Activated CD8-positive, alpha-beta memory T cell treated with anti-CD3 and anti-CD28 coated beads for 24 hours (primary cell): ENCODE measurements at regions not wholly inside any gene's neighbourhood (a gene's known extent, or its start where the extent isn't known, plus 50 kb on each side); places are given as distances from the start of the nearest gene placed in this dataset.
"Not testable (repeated sequence)": the region's sequence is repeated elsewhere in the genome, so short reads cannot be mapped to it uniquely, and the experiment has no call there.

Experiments
- DNase-seq: peaks from one replicate; pipeline ENCODE4 v3.0.0-alpha.2; 2020

DNA sequence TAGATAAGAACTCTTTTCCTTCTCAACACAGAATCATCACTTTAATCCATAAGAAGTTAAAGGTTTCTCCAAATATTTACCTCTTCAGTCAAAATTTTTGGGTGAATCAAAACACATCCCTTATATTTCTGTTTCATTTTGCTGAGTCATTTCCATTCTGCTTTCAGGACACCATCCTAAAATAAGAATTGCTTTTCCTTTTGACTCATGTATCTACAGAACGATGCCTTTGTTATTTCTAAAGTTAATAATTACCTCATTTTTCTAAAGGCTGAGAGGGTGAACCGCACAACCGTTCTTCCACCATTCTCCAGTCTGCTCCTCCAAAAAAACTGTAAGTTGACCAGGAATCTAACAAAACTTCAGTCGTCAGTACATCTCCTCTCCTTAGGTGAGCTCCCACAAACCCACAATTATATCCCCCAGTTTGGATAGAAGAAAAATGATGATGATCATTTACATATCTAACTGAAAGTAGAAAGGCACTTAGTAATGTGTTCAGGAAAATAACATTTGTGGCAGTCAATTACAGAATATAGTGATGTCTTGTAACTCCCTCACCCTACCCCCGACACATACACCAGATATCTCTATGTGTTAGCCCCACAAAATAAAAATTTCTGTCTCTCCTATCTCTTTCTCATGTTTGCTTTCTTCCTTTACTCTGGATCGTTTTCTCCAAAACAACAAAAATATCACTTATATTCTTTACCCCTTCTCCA is 162.5 kb downstream of the RAD51AP2 start:
- no peak for DNase-seq

DNA sequence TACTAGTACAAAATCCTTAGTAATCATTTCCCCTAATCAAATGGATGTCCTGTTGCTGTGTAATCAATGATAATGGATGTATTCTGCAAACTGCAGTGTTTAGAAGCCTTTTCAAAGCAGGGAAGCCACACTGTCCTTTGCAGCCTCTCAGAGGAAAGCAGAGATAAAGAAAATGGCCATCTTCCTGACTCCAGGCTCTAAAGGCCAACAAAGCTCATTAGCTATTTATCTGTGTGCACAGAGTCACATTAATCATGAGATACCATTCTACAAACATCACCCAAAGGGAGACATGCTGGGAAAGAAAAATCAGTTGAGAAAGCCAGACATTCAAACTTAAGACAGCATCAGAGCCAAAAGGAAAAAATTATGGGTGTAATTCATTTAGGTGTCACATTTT is 165.0 kb downstream of the RAD51AP2 start:
- no peak for DNase-seq

DNA sequence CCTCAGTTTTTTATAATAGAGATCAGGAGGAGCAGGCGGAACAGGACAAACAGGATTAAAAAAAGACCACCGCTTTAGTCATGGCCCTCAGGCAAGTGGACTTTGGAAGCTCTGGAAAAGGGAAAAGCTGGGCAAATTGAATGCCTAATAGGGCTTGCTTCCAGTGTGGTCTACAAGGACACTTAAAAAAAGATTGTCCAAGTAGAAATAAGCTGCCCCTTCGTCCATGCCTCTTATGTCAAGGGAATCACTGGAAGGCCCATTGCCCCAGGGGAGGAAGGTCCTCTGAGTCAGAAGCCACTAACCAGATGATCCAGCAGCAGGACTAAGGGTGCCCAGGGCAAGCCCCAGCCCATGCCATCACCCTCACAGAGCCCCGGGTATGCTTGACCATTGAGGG is 175.5 kb downstream of the RAD51AP2 start:
- not testable (repeated sequence) for DNase-seq

DNA sequence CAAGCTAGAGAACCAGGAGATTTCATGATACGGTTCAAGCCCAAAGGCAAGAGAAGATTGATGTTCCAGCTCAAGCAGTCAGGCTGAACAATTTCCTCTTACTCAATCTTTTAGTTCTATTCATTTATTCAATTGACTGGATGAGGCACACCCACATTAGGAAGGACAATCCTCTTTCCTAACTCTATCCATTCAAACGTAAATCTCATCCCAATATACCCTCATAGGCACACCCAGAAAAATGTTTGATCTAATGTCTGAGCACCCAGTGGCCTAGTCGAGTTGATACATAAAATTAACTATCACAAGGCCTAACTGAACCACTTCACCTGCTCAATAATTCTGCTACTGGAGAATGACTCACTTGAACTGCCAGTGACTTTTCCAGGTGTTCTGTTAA is 180.7 kb downstream of the RAD51AP2 start:
- DNase-seq: no peak

DNA sequence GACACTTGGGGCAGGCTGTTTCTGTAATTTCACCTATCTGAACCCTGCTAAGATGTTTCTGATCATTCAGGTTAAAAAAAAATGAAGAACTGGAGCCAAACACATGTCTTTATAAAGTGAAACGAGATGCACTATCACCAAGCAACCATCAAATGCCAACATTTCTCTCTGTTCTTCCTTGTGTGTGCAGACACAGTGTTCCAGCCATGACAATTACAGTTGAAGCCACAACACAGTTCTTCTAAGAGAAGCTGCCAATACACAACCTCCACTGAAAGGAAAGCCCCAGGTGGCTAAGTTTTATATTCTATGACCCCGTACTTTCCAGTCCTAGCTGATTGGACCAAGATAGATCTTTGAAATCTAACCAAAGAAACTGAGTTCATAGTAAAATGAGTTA is 181.8 kb downstream of the RAD51AP2 start:
- DNase-seq: no peak

DNA sequence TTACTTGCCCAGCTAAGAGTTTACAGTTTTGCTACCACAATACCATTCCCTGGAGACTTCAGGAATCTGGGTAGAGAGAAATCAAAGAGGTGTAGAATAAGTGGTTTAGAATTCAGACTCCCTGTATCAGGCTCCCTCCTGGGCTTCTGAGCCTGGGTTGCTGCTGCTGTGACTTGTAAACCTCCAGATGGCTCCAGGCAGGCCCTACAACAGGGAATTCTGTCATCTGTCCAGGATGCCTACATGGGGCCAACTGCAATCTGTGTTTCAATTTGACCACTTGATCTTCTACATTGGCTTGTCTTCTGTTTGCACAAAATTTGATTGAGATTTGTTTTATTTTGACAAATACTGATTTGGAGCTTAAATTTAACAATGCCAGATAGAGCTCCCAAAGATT is 183.9 kb downstream of the RAD51AP2 start:
- no peak for DNase-seq

DNA sequence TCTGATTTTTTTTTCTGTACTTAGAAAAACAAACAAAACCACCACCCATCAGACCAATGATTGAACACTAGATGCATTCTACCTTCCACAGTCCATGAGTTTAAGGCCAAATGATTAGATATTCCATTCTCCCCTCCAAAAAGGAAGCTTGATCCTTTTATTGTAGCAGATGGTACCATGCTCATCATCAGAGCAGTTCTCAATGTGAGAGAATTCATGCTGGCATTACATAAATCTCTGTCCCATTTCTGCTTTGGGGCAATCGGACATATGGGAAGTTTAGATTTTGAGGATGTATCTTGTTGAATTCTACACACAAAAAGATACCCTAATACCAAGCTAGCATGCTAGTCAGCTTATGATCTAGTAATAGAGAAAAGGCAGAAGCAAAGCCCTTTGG is 186.6 kb downstream of the RAD51AP2 start:
- no peak for DNase-seq

DNA sequence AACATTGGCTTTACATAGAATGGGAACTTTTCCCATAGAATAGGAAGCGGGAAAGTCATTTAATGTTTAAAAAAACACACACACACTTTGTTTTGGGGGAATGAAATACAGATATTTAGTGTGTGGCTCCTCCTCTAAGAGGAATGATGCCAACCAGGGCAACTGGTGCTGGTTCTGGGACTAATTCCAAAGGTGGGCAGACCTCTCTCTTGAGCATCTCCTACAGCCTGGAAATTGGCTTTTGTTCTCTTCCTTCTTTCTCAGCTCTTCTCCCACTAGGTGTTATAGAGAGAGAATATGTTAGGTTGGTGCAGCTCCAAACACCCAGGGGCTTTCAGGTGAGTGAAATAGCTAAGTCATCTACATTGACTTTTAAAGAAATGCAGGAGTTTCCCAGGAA is 190.1 kb downstream of the RAD51AP2 start:
- DNase-seq: no peak

DNA sequence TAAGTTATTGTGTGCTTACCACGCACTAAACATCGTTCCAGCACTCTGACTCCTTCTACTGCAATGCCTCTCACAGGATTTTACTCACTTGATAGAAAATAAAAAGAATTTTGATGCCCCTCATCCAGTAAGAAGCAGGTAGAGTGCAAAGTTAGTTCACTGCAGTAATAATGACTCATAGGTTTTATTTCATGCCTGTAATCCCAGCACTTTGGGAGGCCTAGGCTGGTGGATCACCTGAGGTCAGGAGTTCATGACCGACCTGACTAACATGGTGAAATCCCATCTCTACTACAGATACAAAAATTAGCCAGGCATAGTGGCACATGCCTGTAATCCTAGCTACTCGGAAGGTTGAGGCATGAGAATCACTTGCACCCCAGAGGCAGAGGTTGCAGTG is 190.6 kb downstream of the RAD51AP2 start:
- no peak for DNase-seq

DNA sequence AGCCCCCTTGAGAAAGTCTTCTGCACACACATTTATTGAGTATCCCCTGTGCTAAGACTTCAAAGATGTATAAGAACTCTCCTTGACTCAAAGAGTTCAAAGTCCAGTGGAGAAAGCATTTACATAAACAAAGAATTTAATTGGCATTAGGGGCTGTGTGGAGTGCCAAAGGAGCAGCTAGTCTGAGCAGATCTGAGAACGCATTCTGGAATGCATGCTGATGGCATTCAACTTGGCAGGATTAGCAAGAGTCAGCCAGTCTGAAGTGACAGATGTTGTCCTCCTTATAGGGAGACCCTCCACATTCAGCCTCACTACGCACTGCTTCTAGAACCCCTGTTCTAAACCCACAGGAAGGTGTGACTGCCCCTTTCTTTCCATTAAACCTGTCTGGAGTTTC is 191.5 kb downstream of the RAD51AP2 start:
- DNase-seq: no peak

DNA sequence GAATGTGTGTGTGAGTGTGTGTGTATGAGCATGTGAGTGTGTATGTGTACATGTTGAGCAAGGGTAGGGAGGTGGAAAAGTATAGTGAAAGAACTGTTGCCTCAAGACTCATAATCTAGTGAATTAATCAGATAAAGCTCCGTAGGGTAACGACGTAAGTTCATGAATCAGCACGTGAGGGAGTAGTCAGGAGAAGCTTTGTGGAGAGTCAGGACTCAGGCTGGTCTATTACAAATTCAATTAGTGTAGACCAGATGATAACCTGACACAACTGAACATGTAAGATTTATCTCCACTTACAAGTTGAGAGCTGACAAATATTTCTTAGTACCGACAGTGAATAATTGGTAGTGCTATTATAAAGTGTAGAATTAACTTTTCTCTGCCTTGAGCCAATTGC is 194.5 kb downstream of the RAD51AP2 start:
- no peak for DNase-seq

DNA sequence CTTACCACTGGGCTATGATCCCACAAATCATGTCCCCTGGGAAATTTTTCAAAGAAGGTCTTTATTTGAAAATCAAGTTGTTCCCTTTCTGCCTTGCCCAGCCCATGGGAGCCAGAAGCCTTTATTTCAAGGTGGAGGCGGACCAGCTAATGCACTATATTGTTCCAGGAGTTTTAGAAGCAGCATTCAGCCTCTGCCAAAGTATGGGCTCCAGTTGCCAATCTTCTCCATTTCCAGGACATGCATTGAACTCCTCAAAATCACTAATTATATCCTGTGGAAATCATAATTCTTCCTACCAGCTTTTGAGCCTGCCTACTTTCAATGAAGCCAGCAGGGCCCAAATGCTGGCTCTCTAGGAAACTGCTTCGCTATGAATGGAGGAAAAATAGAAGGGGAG is 195.8 kb downstream of the RAD51AP2 start:
- DNase-seq: no peak

DNA sequence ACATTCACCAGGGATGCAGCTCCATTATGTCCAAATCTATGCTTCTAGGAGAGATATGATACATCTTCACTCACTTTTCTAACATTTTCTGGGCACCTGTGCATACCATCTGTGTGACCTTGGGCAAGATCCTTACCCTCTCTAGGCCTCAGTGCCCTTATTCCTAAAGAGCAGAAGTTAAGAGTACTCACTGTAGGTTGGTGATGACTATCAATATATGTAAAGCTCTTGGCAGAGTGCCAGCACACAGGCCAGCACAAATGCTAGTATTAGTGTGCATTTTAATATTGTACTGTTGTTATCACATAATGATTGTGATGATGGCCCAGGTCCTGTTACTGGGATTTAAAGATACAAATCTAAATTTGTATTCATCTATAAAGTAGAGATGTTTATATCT is 199.2 kb downstream of the RAD51AP2 start:
- DNase-seq: no peak

DNA sequence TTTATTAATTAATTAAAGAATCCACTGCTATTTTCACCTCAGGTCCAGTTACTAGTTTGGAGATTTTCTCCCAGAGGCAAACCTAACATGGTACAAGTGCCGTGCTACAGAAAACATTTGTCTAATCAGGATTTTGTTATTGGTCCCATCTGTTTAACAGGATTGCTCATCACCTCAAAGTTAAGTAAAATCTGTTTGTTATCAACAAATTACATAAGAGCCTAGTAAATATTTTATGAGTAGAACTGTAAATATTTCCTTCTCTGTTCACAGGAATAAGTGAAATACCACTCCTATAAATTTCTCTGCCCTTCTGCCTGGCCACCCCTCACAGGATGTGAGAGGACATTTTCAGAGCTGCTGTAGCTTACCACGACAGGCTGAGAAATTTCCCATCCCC is 200.2 kb downstream of the RAD51AP2 start:
- DNase-seq: no peak

DNA sequence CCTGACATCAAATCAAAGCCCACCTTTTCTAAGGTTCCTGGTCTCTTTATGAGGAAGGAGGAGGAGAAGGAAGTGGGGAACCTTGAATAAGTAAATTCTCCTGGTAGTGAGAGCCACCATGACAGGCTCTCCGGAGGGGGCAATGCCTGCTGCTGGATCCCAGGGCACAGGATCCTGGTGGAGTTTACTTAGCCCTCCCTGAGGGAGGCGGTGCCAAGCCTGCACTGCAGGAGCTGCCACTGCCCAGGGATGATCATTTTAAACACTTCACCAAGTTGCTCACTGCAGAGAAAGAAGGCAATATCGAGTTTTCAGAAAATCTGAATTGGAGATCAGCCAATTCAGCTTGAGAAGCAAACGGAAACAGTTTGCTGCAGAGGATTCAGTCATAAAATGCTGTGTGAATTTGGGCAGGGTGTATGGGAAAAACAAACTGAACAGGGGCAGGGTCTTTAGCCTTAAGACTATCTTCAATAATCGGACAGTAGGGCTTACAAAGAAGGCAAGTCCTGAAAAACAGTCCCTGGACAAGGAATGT is 200.7 kb downstream of the RAD51AP2 start:
- DNase-seq: no peak

DNA sequence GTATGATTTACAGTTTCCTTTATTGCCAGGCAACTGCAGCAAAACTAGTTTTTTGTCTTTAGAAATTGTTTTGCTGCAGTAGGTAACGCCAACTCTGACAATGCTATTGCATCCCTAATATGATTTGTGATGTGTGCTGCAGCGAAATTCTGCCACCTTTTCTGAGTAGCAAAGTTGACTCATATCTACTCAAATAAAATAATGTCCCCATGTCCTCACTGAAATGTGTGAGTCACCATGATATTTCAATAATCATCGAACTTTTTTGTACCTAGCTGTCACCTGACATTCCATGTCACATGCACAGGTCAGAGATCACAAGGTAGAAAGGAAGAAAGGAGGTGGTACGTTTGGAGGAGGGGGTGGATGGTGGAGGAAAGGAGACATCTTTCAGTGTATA is 205.0 kb downstream of the RAD51AP2 start:
- DNase-seq: no peak

DNA sequence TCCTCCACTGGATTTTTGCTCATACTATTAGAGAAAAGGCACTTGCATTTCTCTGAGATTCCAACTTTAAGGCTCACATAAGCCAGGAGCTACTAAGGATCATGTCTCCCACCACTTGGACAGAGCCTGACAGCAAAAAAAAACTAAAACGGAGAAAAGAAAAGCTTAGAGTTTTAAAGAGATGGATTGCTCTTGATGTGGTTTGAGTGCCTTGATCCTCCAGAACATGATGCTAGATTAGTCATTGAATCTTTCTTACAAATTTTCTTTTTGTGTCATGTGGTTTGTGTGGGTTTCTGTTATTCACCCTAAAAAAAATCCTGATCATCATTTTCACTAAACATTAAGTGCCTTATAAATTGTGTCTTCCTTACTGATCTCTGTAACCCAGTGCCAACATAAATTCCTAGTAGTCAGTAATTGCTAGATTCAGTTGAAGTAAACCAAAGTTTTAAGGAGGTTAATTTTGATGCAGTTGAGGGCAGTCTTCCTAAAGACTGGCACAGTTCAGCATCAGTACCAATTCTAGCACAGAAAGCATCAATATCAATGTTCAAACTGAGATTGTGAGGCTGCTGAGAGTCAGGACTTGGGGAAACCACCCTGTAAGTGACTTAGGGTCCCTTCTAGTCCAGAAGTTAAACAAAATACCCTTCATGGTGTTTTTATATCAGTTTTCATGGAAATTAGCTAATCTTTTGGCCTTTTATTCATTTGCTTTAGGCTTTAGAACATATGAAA is 206.3 kb downstream of the RAD51AP2 start:
- DNase-seq: no peak

DNA sequence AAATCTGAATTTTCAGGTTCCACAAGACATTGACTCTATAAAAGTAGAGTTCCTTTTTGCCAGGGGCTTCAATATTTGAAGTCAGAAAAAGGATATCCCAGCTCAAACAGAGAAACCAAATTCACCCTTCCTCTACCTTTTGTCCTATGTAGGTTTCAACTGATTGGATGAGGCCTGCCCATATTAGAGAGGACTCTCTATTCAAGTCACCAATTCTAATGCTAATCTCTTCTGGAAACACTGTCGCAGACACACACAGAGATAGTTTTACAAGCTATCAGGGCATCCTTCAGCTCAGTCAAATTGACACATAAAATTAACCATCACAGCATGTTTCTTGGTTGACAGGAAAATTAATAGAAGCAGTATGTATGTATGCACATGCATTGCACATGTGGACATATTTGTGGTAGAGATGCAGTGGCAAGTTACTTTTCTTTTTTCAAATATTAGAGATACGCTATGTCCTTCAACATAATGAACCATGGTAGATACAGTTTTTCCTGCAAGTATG is 207.1 kb downstream of the RAD51AP2 start:
- DNase-seq: no peak

DNA sequence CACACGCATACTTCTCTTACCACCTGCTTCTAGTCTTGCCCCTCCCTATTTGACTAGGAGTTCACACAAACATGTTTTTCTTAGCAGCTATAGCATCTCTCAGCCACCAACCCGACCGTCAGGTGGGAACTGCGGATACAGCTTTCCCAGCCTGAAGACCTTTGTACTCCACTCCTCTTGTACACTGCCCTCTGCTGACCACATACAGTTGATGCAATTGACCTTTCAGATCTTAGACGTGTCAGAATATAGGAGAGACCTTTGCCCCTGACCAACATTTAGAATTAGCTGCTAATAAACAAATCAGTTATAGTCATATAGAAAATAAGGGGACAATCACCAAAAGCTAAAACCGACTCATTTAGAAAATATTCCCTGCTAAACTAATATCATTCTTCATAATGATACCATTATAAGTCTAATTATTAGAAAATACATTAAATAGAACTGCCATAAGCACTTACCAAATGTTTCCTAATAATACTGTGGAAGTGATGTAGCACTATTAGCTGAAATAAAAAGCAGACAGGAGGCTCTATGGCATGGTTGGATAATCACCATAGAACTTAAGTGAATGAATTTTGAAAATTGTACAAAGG is 208.4 kb downstream of the RAD51AP2 start:
- no peak for DNase-seq

DNA sequence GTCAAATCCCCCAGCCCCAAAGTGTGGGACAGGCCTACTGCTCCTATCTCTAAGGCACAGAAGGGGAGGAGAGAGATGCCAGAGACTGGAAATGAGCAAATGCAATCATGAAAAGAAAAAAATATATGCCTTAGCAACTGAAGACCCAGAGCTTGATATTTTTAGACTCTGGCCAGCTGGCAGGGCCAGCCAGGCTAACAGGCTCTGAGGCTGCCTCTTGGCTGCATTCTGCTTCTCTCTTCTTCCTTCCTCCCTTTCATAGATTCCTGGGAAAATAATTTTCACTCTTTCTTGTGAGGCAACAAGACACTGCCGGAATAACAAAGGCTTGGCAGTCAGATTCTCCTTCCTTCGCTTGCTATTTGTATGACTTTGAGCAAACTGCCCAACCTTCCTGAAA is 209.1 kb downstream of the RAD51AP2 start:
- no peak for DNase-seq

DNA sequence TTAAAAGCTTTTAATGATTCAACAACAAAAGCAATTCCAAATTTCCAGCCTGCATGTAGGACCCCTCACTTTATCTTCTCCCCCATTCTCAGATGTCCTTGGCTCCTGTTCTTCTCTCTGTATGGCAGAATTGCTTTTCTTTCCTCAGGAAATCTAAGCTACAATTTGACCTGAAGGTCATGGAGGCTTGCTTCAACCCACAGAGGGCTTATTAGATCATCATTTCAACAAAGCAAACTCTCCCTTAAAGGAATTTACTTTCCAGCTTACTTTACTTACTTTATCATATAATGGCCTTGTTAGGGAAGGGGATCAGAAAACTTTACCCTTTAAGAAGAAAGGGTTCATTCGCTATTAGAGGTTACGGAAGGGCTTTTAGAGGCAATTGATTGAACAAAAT is 211.5 kb downstream of the RAD51AP2 start:
- no peak for DNase-seq

DNA sequence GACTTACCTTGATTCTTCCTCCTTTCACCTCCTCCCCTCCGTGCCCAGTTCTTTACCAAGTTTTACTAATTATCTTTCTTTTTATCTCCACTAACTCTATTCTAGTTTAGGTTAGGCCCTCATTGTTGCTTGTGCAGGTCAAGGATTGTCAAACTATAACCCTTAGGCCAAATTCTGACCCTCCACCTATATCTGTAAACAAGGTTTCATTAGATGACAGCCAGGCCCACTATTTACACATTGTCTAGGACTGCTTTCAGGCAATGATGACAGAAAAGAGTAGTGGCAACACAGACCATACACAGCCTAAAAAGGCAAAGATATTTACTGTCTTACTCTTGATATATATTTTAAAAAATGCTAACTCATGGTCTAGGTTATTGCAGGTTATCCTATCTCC is 212.0 kb downstream of the RAD51AP2 start:
- DNase-seq: no peak

DNA sequence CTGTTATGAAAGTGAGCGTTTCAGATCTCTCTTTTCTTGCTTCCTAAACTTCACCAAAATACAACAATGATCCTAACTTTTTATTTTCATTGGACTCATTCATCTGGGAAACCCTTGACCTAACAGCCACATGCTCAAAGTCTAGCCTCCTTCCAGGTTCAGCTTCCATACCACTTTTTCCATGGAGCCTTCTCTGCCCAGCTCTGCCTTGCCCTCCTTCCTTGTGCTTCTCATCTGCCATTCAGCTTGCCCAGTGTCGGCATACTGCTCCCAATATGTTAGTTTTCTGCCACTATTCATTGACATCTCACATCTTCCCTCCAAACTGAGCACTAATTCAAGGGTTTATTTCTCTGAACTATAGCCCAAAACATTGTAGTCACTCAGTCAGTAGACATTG is 214.7 kb downstream of the RAD51AP2 start:
- DNase-seq: no peak

DNA sequence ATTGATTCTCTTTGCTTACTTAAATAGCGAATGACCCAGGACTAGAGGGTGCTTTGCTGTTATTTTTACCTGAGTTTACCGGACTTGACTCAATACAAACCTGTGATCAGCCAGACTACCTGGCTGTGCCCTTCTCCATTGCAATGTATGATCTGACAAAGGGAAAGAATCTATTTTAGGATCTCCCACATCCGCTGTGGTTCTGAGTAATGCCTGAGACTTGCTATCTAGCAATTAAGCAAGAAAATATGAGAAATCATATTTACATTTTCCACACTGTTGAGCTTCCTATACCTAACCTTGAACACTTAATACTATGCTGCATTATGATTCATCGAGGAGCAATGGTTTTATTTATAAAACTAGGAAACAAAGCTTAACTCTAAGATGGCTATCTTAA is 215.2 kb downstream of the RAD51AP2 start:
- DNase-seq: no peak
